IMR-90 (cell line): ENCODE measurements at regions not wholly inside any gene's neighbourhood (a gene's known extent, or its start where the extent isn't known, plus 50 kb on each side); places are given as distances from the start of the nearest gene placed in this dataset.

Source experiments
- ATAC-seq: fragments of 200-7000 bp; cut with Tn5 transposase; 2 replicates; pipeline ENCODE4 v1.9.1; 2020; ENCODE audit warnings: low read depth, mild to moderate bottlenecking, moderate library complexity
- BruUV-seq: library from RNA; stranded (reverse); fragments of 400-500 nt; replicated peaks from 2 replicates; lab custom pipeline; 2021; lab: Mats Ljungman, UMichigan
- CTCF ChIA-PET: fragments of 300-600 bp; formaldehyde crosslinking; extraction: SDS; loops from one replicate; lab custom pipeline; 2021; ENCODE audit warnings: antibody characterized with exemption; lab: Yijun Ruan, JAX
- POLR2A ChIA-PET: fragments of 300-600 bp; sonication (Branson Sonifier 250); formaldehyde crosslinking; loops from one replicate; lab custom pipeline; 2022; ENCODE audit warnings: antibody characterized with exemption; ENCODE audit not compliant: unreplicated experiment; lab: Charles Lee
- DNase-seq: peaks from one replicate; pipeline ENCODE4 v3.0.0; 2013
- H2AFZ ChIP-seq: replicated peaks from 2 replicates; pipeline ENCODE3; 2013; ENCODE audit warnings: low read length, mild to moderate bottlenecking; ENCODE audit not compliant: poor library complexity
- H2AK5ac ChIP-seq: 2 replicates; pipeline ENCODE4 v1.6.1; 2013; ENCODE audit warnings: low read depth, low read length, inconsistent platforms
- H2AK9ac ChIP-seq: replicated peaks from 2 replicates; pipeline ENCODE3; 2013; ENCODE audit warnings: mild to moderate bottlenecking, low read depth, low read length, moderate library complexity; ENCODE audit not compliant: poor library complexity
- H2BK120ac ChIP-seq: 2 replicates; pipeline ENCODE4 v1.6.1; 2013; ENCODE audit warnings: low read depth, low read length, inconsistent platforms
- H2BK15ac ChIP-seq: 3 replicates; pipeline ENCODE4 v1.6.1; 2013; ENCODE audit warnings: low read depth, low read length, inconsistent platforms
- H2BK20ac ChIP-seq: 2 replicates; pipeline ENCODE4 v1.6.1; 2013; ENCODE audit warnings: low read depth, mild to moderate bottlenecking, inconsistent platforms, low read length, moderate library complexity
- H2BK5ac ChIP-seq: 2 replicates; pipeline ENCODE4 v1.6.1; 2013; ENCODE audit warnings: mild to moderate bottlenecking, low read depth, low read length, inconsistent platforms; ENCODE audit not compliant: poor library complexity, severe bottlenecking
- H3K14ac ChIP-seq: replicated peaks from 2 replicates; pipeline ENCODE4 v1.6.1; 2013; ENCODE audit warnings: low read depth, low read length, inconsistent platforms
- H3K18ac ChIP-seq: 2 replicates; pipeline ENCODE4 v1.6.1; 2013; ENCODE audit warnings: low read depth, low read length, control low read depth
- H3K23ac ChIP-seq: 2 replicates; pipeline ENCODE4 v1.6.1; 2013; ENCODE audit warnings: low read depth, low read length, inconsistent platforms
- H3K27ac ChIP-seq: 2 replicates; pipeline ENCODE4 v1.5.1; 2013; ENCODE audit warnings: mild to moderate bottlenecking, control low read depth, low read length; ENCODE audit not compliant: insufficient read depth
- H3K27me3 ChIP-seq: 2 replicates; pipeline ENCODE4 v1.6.1; 2013; ENCODE audit warnings: low read length; ENCODE audit not compliant: control insufficient read depth, insufficient read depth
- H3K36me3 ChIP-seq: 2 replicates; pipeline ENCODE4 v1.6.1; 2013; ENCODE audit warnings: low read length, mixed read lengths; ENCODE audit not compliant: control insufficient read depth, insufficient read depth
- H3K4ac ChIP-seq: 2 replicates; pipeline ENCODE4 v1.6.1; 2013; ENCODE audit warnings: low read depth, low read length, inconsistent platforms
- H3K4me1 ChIP-seq: 2 replicates; pipeline ENCODE4 v1.6.1; 2013; ENCODE audit warnings: low read length, mixed read lengths; ENCODE audit not compliant: control insufficient read depth, insufficient read depth
- H3K4me2 ChIP-seq: 2 replicates; pipeline ENCODE4 v1.6.1; 2013; ENCODE audit warnings: low read depth, mild to moderate bottlenecking, control low read depth, low read length, moderate library complexity
- H3K4me3 ChIP-seq: 2 replicates; pipeline ENCODE4 v1.5.1; 2013; ENCODE audit warnings: low read depth, mild to moderate bottlenecking, control low read depth, low read length, moderate library complexity; ENCODE audit not compliant: insufficient read depth
- H3K56ac ChIP-seq: 2 replicates; pipeline ENCODE4 v1.6.1; 2013; ENCODE audit warnings: low read length, inconsistent platforms; ENCODE audit not compliant: insufficient read depth; ENCODE audit errors: extremely low read depth
- H3K79me1 ChIP-seq, 2 experiments: 2 replicates each; pipeline ENCODE4 v1.6.1; 2013; ENCODE audit warnings: low read length in 2 of 2, inconsistent platforms in 1 of 2, low read depth in 1 of 2
- H3K9ac ChIP-seq: 2 replicates; pipeline ENCODE4 v1.6.1; 2013; ENCODE audit warnings: low read depth, low read length, control low read depth
- H3K9me1 ChIP-seq: 2 replicates; pipeline ENCODE4 v1.6.1; 2013; ENCODE audit warnings: low read length, inconsistent platforms; ENCODE audit not compliant: insufficient read depth
- H3K9me3 ChIP-seq: 2 replicates; pipeline ENCODE4 v1.6.1; 2013; ENCODE audit warnings: low read length; ENCODE audit not compliant: control insufficient read depth, insufficient read depth
- H4K20me1 ChIP-seq: 2 replicates; pipeline ENCODE4 v1.6.1; 2013; ENCODE audit warnings: low read length, inconsistent platforms; ENCODE audit not compliant: insufficient read depth
- H4K5ac ChIP-seq: 2 replicates; pipeline ENCODE4 v1.6.1; 2013; ENCODE audit warnings: mild to moderate bottlenecking, low read depth, low read length, control low read depth
- H4K8ac ChIP-seq, 2 experiments: 2 replicates each; pipeline ENCODE4 v1.6.1; 2013; ENCODE audit warnings: low read depth in 2 of 2, low read length in 2 of 2, control low read depth in 1 of 2, inconsistent platforms in 1 of 2
- H4K91ac ChIP-seq: 2 replicates; pipeline ENCODE4 v1.6.1; 2013; ENCODE audit warnings: low read depth, low read length, inconsistent platforms; ENCODE audit not compliant: insufficient read depth
- CEBPB ChIP-seq: IDR thresholded peaks from 2 replicates; pipeline ENCODE4 v1.6.1; 2012; ENCODE audit warnings: low read depth, low read length, improper control_type of control experiment
- CHD1 ChIP-seq: IDR thresholded peaks from 2 replicates; pipeline ENCODE4 v1.6.1; 2012; ENCODE audit warnings: low read depth, low read length, improper control_type of control experiment
- ELK1 ChIP-seq: fragments of 150-350 bp; IDR thresholded peaks from 2 replicates; pipeline ENCODE4 v1.6.1; 2016; ENCODE audit warnings: low read depth, mild to moderate bottlenecking, low read length, moderate library complexity, borderline replicate concordance
- FOS ChIP-seq: fragments of 150-350 bp; IDR thresholded peaks from 2 replicates; pipeline ENCODE4 v1.6.1; 2016; ENCODE audit warnings: low read depth, low read length
- MAFK ChIP-seq: IDR thresholded peaks from 2 replicates; pipeline ENCODE4 v1.6.1; 2012; ENCODE audit warnings: low read depth, low read length, improper control_type of control experiment
- MXI1 ChIP-seq: IDR thresholded peaks from 2 replicates; pipeline ENCODE4 v1.6.1; 2012; ENCODE audit warnings: low read depth, mild to moderate bottlenecking, low read length, moderate library complexity, borderline replicate concordance
- SMC3 ChIP-seq: fragments of 150-350 bp; IDR thresholded peaks from 2 replicates; pipeline ENCODE4 v1.6.1; 2016; ENCODE audit warnings: low read depth, mild to moderate bottlenecking, antibody characterized with exemption, low read length, moderate library complexity
- WGBS, 2 experiments: methylation state at CpG; one replicate each; pipeline versions ENCODE4 v1.1.5 to v1.1.7; 2013; ENCODE audit warnings: missing lambda C conversion rate in 2 of 2; ENCODE audit not compliant: insufficient read length in 1 of 2; ENCODE audit errors: extremely low coverage in 2 of 2; 5-methylcytosine and 5-hydroxymethylcytosine counted together
- dilution Hi-C: fragments of 300-500 bp; cut with HindIII; formaldehyde crosslinking; loops from one replicate; pipeline ENCODE4 v1.14.3; 2018; ENCODE audit warnings: low sequenced_read_pairs; ENCODE audit not compliant: unreplicated experiment
- in situ Hi-C: fragments of 300-500 bp; cut with MboI; formaldehyde crosslinking; loops from 3 replicates; pipeline ENCODE4 v1.14.3; 2019; ENCODE audit warnings: low sequenced_read_pairs, inconsistent platforms, mixed read lengths
- intact Hi-C: fragments of 100-400 bp; cut with micrococcal nuclease; formaldehyde crosslinking; loops from 2 replicates; pipeline ENCODE4 v1.10.0; 2022

- no peak overlapping the region for H3K9ac ChIP-seq
- H2BK120ac ChIP-seq = no peak overlapping the region
- H3K4me1 ChIP-seq = no peaks in the 10 kb centered on the region
- H3K18ac ChIP-seq = no peak overlapping the region
- no peak overlapping the region for H2BK5ac ChIP-seq
- H3K4me2 ChIP-seq = no peak overlapping the region
- dilution Hi-C loops = no loop called here
- H2AK5ac ChIP-seq = no peak overlapping the region
- H3K4ac ChIP-seq = no peak overlapping the region
- H2AK9ac ChIP-seq = no peak overlapping the region
- in situ Hi-C loops = no loop called here
- no peaks in the 10 kb centered on the region for H4K20me1 ChIP-seq
- no peak overlapping the region for H3K27ac ChIP-seq
- H4K91ac ChIP-seq = no peak overlapping the region
- H3K23ac ChIP-seq = no peak overlapping the region
- no peak overlapping the region for H3K56ac ChIP-seq
- no peak for DNase-seq
- CTCF ChIA-PET = no interaction called here
- BruUV-seq = no TSS peak
- POLR2A ChIA-PET = no interaction called here
- no peak overlapping the region for H4K8ac ChIP-seq
- no peak for ATAC-seq
- no peak overlapping the region for H2BK15ac ChIP-seq
- no peaks in the 10 kb centered on the region for H3K79me1 ChIP-seq
- WGBS, 2 experiments = no CpG with 5 or more reads among the region's 2 CpGs
- H3K4me3 ChIP-seq = no peak overlapping the region
- H3K9me1 ChIP-seq = no peaks in the 10 kb centered on the region
- no peak for TF ChIP-seq MXI1
- TF ChIP-seq ELK1 = no peak
- TF ChIP-seq CHD1 = no peak
- TF ChIP-seq FOS = no peak
- TF ChIP-seq MAFK = no peak
- TF ChIP-seq SMC3 = no peak
- TF ChIP-seq CEBPB = no peak
- no peak overlapping the region for H2BK20ac ChIP-seq
- no peaks in the 10 kb centered on the region for H3K27me3 ChIP-seq
- intact Hi-C loops = no loop called here
- H3K14ac ChIP-seq = no peak overlapping the region
- no peaks in the 10 kb centered on the region for H3K36me3 ChIP-seq
- H4K5ac ChIP-seq = no peak overlapping the region
- H3K9me3 ChIP-seq = peaks cover 13% of the 10 kb centered on the region
- no peak overlapping the region for H2AFZ ChIP-seq
Measured at GRCh38 chr9:118734696-118735095, 634.5 kb downstream of the BRINP1 start.
